ENCODE measurements at regions not wholly inside any gene's neighbourhood (a gene's known extent, or its start where the extent isn't known, plus 50 kb on each side); places are given as distances from the start of the nearest gene placed in this dataset.

DNA sequence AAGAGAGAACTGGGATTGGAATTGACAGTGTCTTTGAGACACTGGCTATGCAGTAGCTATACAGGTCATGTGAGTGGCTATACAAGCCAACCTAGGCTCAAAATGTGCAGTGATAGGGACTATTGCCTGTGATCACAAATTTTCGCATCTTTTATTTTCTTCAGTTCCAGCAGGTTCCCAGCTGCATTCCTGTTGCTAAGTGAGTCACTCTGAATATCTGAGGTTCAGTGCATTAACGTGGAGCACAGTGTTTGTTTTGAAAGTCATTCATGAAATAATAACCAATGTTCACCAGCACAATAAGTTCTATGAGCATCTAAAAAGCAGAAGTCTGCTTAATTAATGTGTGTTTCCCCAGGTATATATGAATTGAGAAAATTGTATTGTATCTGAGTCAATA, 1236.0 kb upstream of the CELF2 start:
- Histone ChIP-seq H3F3A (ENCODE audit: control insufficient read depth, insufficient read depth) (no peaks in the 10 kb centered on the region), H3K4me1 (ENCODE audit: control insufficient read depth, low read length) (no peaks in the 10 kb centered on the region), H3K4me3 (ENCODE audit: low read length) (no peak overlapping the region), H3K27ac (ENCODE audit: low read depth, low read length) (no peak overlapping the region), H3K4me2 (ENCODE audit: low read length) (no peak overlapping the region), H3K9me3 (ENCODE audit: control insufficient read depth, insufficient read depth, low read length) (no peaks in the 10 kb centered on the region), H3K27me3 (ENCODE audit: control insufficient read depth, low read length) (no peaks in the 10 kb centered on the region), H3K9me2 (replicated peaks; ENCODE audit: control insufficient read depth, low read length) (no peaks in the 10 kb centered on the region), H4K20me1 (ENCODE audit: control insufficient read depth, insufficient read depth, low read depth, low read length) (no peaks in the 10 kb centered on the region), H3K79me2 (ENCODE audit: control insufficient read depth, low read length) (no peaks in the 10 kb centered on the region), H3K36me3 (ENCODE audit: control insufficient read depth, low read length) (no peaks in the 10 kb centered on the region)
- TF ChIP-seq, protein P1, sequence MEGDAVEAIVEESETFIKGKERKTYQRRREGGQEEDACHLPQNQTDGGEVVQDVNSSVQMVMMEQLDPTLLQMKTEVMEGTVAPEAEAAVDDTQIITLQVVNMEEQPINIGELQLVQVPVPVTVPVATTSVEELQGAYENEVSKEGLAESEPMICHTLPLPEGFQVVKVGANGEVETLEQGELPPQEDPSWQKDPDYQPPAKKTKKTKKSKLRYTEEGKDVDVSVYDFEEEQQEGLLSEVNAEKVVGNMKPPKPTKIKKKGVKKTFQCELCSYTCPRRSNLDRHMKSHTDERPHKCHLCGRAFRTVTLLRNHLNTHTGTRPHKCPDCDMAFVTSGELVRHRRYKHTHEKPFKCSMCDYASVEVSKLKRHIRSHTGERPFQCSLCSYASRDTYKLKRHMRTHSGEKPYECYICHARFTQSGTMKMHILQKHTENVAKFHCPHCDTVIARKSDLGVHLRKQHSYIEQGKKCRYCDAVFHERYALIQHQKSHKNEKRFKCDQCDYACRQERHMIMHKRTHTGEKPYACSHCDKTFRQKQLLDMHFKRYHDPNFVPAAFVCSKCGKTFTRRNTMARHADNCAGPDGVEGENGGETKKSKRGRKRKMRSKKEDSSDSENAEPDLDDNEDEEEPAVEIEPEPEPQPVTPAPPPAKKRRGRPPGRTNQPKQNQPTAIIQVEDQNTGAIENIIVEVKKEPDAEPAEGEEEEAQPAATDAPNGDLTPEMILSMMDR (IDR thresholded peaks at IDR 0.05; ENCODE audit: low read depth, low read length, poor library complexity, severe bottlenecking) = no peak
- no peak for TF ChIP-seq EZH2phosphoT487 (IDR thresholded peaks at IDR 0.05; ENCODE audit: borderline replicate concordance, low read length)

GRCh38 chr10:9786101-9786500, 1231.6 kb upstream of the CELF2 start:
- Histone ChIP-seq H4K20me1 (ENCODE audit: control insufficient read depth, insufficient read depth, low read depth, low read length) (no peaks in the 10 kb centered on the region), H3K27ac (ENCODE audit: low read depth, low read length) (no peak overlapping the region), H3F3A (ENCODE audit: control insufficient read depth, insufficient read depth) (no peaks in the 10 kb centered on the region), H3K27me3 (ENCODE audit: control insufficient read depth, low read length) (no peaks in the 10 kb centered on the region), H3K9me3 (ENCODE audit: control insufficient read depth, insufficient read depth, low read length) (no peaks in the 10 kb centered on the region), H3K4me2 (ENCODE audit: low read length) (no peak overlapping the region), H3K36me3 (ENCODE audit: control insufficient read depth, low read length) (no peaks in the 10 kb centered on the region), H3K4me1 (ENCODE audit: control insufficient read depth, low read length) (no peaks in the 10 kb centered on the region), H3K4me3 (ENCODE audit: low read length) (no peak overlapping the region), H3K9me2 (replicated peaks; ENCODE audit: control insufficient read depth, low read length) (no peaks in the 10 kb centered on the region), H3K79me2 (ENCODE audit: control insufficient read depth, low read length) (no peaks in the 10 kb centered on the region)
- TF ChIP-seq, protein P1 (IDR thresholded peaks at IDR 0.05; ENCODE audit: low read depth, low read length, poor library complexity, severe bottlenecking) = no peak

DNA sequence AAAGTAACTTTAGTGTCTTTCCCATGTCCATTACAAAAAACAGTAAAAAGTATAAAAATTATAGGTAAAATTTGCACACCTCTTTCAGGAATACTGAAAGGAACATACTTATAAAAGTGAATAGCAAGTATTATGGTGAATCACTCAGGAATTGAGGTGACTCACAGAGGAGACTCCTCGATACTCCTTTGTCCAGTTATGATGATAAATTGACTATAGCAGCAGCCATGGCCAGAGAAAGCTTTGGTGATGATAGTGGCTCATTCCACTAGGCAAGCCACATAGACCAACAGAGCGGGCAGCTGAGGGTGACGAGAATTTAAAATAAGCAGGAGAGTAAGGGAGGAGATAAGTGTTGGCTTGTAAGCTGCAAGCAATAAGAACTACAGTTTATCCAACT, 1231.1 kb upstream of the CELF2 start:
- TF ChIP-seq EZH2phosphoT487 (IDR thresholded peaks at IDR 0.05; ENCODE audit: borderline replicate concordance, low read length) = no peak
- TF ChIP-seq, protein P1 (IDR thresholded peaks at IDR 0.05; ENCODE audit: low read depth, low read length, poor library complexity, severe bottlenecking) = no peak
- H3K27ac ChIP-seq (ENCODE audit: low read depth, low read length) = no peak overlapping the region
- H3K4me3 ChIP-seq (ENCODE audit: low read length) = no peak overlapping the region
- H3K36me3 ChIP-seq (ENCODE audit: control insufficient read depth, low read length) = no peaks in the 10 kb centered on the region
- no peak overlapping the region for H3K4me2 ChIP-seq (ENCODE audit: low read length)
- no peaks in the 10 kb centered on the region for H3K9me2 ChIP-seq (replicated peaks; ENCODE audit: control insufficient read depth, low read length)
- H4K20me1 ChIP-seq (ENCODE audit: control insufficient read depth, insufficient read depth, low read depth, low read length) = no peaks in the 10 kb centered on the region
- H3F3A ChIP-seq (ENCODE audit: control insufficient read depth, insufficient read depth) = no peaks in the 10 kb centered on the region
- H3K27me3 ChIP-seq (ENCODE audit: control insufficient read depth, low read length) = no peaks in the 10 kb centered on the region
- H3K4me1 ChIP-seq (ENCODE audit: control insufficient read depth, low read length) = no peaks in the 10 kb centered on the region
- H3K9me3 ChIP-seq (ENCODE audit: control insufficient read depth, insufficient read depth, low read length) = no peaks in the 10 kb centered on the region
- no peaks in the 10 kb centered on the region for H3K79me2 ChIP-seq (ENCODE audit: control insufficient read depth, low read length)

DNA sequence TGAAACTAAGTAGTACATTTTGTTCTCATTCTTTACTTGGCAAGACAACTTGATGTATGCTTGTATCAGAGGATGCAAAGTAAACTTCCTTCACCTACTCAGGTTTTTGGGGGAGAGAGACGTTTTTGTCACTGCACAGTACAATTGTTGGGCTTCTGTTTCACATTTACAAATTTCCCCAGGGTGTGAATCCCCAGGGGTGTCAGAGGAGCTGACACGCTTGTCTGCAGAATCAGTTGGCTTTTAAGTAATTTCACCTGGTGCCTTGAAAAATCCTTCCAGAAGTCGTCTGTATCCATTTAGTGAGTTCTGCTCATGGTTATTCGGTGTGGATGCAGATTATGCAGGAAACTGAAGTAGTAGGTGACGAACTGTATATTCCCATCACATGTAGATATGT, 1227.7 kb upstream of the CELF2 start:
- H3F3A ChIP-seq (ENCODE audit: control insufficient read depth, insufficient read depth) = no peaks in the 10 kb centered on the region
- TF ChIP-seq, protein P1 (IDR thresholded peaks at IDR 0.05; ENCODE audit: low read depth, low read length, poor library complexity, severe bottlenecking) = no peak
- TF ChIP-seq EZH2phosphoT487 (IDR thresholded peaks at IDR 0.05; ENCODE audit: borderline replicate concordance, low read length) = no peak
- H3K4me1 ChIP-seq (ENCODE audit: control insufficient read depth, low read length) = no peaks in the 10 kb centered on the region
- no peak overlapping the region for H3K27ac ChIP-seq (ENCODE audit: low read depth, low read length)
- no peaks in the 10 kb centered on the region for H4K20me1 ChIP-seq (ENCODE audit: control insufficient read depth, insufficient read depth, low read depth, low read length)
- no peak overlapping the region for H3K4me2 ChIP-seq (ENCODE audit: low read length)
- H3K79me2 ChIP-seq (ENCODE audit: control insufficient read depth, low read length) = no peaks in the 10 kb centered on the region
- no peak overlapping the region for H3K4me3 ChIP-seq (ENCODE audit: low read length)
- no peaks in the 10 kb centered on the region for H3K9me3 ChIP-seq (ENCODE audit: control insufficient read depth, insufficient read depth, low read length)
- no peaks in the 10 kb centered on the region for H3K36me3 ChIP-seq (ENCODE audit: control insufficient read depth, low read length)
- H3K27me3 ChIP-seq (ENCODE audit: control insufficient read depth, low read length) = no peaks in the 10 kb centered on the region
- no peaks in the 10 kb centered on the region for H3K9me2 ChIP-seq (replicated peaks; ENCODE audit: control insufficient read depth, low read length)

Measured in DOHH2 (cell line).